Transverse colon (tissue), 4 donors: ENCODE measurements at regions not wholly inside any gene's neighbourhood (a gene's known extent, or its start where the extent isn't known, plus 50 kb on each side); places are given as distances from the start of the nearest gene placed in this dataset.

Experiments used
- CTCF ChIP-seq, 5 experiments: fragments of 200-600 bp in 3 of 5; fragments of 450-650 bp in 2 of 5; sonication (generic) in 3 of 5; IDR thresholded peaks; 1 replicate in 2 of 5; 2 replicates in 3 of 5; pipeline ENCODE4 v1.5.1; 2016 to 2017; ENCODE audit warnings: antibody characterized with exemption in 5 of 5, inconsistent platforms in 3 of 5, mild to moderate bottlenecking in 2 of 5, moderate library complexity in 1 of 5
- EP300 ChIP-seq: sonication (generic); formaldehyde crosslinking; IDR thresholded peaks from one replicate; pipeline ENCODE4 v1.6.1; 2017; ENCODE audit warnings: antibody characterized with exemption, low read depth
- POLR2A ChIP-seq: fragments of 450-650 bp; IDR thresholded peaks from one replicate; pipeline ENCODE4 v1.6.1; 2016; ENCODE audit warnings: antibody characterized with exemption, mild to moderate bottlenecking, moderate library complexity
- POLR2AphosphoS5 ChIP-seq, 3 donors: sonication (generic); formaldehyde crosslinking; IDR thresholded peaks; one replicate each; pipeline ENCODE4 v1.6.1; 2016; ENCODE audit warnings: antibody characterized with exemption in 3 of 3

GRCh38 chr6:119891206-119891605 lies 541.6 kb upstream of the MAN1A1 start:
- TF ChIP-seq POLR2A (no peak), CTCF (IDR thresholded peaks at IDR 0.05) (no peak), POLR2AphosphoS5 (IDR thresholded peaks at IDR 0.05) (no peak), EP300 (no peak)
